Neural cell (in vitro differentiated cells): ENCODE measurements at regions not wholly inside any gene's neighbourhood (a gene's known extent, or its start where the extent isn't known, plus 50 kb on each side); places are given as distances from the start of the nearest gene placed in this dataset.

Experiments used
- CTCF ChIP-seq: fragments of 450-650 bp; IDR thresholded peaks from 2 replicates; pipeline ENCODE4 v1.5.1; 2014; ENCODE audit warnings: antibody characterized with exemption, mild to moderate bottlenecking, moderate library complexity; ENCODE audit not compliant: poor library complexity, severe bottlenecking
- EZH2 ChIP-seq: fragments of 200-600, 300-800 bp; shearing (Covaris generic), sonication (generic); IDR thresholded peaks from 2 replicates; pipeline ENCODE4 v1.6.1; 2014; ENCODE audit warnings: antibody characterized with exemption, low read length, borderline replicate concordance, mild to moderate bottlenecking; ENCODE audit not compliant: insufficient read depth, poor library complexity, severe bottlenecking

- TF ChIP-seq EZH2: no peak
- TF ChIP-seq CTCF: no peak
Observed at GRCh38 chr20:40422656-40423055, 266.4 kb downstream of the MAFB start.
